Stimulated activated CD8-positive, alpha-beta memory T cell treated with anti-CD3 and anti-CD28 coated beads, Interleukin-7, amount 100 ng/mL, for 24 hours (primary cell): ENCODE measurements at regions not wholly inside any gene's neighbourhood (a gene's known extent, or its start where the extent isn't known, plus 50 kb on each side); places are given as distances from the start of the nearest gene placed in this dataset.

Source experiments
- DNase-seq: peaks from one replicate; pipeline ENCODE4 v3.0.0-alpha.2; 2020; ENCODE audit warnings: low read depth

DNA sequence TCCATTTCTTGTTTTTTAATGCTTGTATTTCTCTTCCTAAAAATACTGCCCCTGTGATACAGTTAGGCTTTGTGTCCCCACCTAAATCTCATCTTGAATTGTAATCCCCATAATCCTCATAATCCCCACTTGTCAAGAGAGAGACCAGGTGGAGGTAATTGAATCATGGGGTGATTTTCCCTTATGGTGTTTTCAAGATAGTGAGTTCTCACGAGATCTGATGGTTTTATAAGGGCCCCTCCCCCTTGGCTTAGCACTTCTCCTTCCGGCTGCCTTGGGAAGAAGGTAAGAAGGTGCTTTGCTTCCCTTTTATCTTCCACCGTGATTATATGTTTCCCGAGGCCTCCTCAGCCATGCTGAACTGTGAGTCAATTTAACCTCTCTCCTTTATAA, 227.4 kb downstream of the MAN2A1 start:
- no peak for DNase-seq

DNA sequence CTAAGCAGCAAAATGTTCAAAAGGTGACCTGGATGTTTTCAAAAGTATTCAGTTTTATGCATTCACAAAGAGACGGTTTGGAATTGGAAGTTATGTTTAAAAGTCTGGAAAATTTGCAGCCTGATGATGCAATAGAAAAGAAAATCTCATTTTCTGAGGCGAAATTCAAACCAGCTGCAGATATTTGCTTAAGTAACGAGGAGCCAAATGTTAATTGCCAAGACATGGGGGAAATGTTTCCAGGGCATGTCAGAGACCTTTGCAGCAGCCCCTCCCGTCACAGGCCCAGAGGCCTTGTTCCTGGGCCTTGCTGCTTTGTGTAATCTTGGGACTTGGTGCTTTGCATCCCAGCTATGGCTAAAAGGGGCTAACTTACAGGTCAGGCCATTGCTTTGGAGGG, 228.2 kb downstream of the MAN2A1 start:
- no peak for DNase-seq

DNA sequence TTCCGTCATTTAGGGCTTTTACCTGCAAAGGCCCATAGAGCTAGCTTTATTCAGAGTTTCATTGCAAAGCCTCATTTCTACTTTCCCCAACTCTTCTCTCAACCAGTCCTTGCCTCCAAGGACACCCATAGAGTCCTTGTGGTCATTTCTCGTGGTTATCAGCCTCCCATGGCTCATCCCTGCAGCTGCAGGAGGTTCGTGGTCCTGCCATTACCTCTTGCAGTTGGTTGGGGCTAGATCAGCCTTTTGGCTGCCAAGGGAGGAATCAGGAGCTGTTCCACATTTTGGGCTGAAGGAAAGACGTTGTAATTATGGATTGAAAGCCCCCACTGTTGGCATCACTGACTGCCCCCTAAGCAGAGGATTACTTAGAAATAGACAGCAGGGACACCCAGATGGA, 231.0 kb downstream of the MAN2A1 start:
- DNase-seq = no peak

DNA sequence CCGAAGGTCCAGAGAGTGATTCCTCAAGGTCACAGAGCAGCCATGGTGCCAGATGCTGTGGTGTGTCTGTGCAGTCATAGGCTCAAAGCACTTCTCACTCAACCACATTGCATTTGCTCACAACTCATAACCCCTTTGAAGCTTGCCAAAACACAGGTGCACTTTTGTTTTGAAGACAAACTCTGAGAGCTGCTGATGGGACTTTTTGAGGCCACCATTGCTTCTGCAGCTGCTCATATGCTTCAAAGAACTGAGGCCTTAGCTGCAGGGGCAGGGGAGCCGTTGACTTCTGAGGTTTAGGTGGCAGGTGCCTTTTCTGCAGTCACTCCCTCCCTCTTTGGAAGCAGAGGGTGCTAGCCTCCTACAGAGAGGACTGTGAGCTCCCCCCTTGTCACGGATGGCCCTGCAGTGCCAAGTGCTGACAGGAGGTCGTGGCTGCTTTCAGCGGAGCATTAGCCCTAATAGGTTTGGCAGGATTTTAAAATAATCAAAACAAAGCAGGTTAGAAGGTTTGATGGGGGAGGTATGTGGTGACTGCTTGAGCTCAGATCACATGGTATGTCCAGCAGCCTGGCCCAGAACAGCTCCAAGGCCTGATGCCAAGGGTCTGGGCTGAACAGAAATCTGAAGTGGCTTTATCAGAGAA, 232.1 kb downstream of the MAN2A1 start:
- no peak for DNase-seq

DNA sequence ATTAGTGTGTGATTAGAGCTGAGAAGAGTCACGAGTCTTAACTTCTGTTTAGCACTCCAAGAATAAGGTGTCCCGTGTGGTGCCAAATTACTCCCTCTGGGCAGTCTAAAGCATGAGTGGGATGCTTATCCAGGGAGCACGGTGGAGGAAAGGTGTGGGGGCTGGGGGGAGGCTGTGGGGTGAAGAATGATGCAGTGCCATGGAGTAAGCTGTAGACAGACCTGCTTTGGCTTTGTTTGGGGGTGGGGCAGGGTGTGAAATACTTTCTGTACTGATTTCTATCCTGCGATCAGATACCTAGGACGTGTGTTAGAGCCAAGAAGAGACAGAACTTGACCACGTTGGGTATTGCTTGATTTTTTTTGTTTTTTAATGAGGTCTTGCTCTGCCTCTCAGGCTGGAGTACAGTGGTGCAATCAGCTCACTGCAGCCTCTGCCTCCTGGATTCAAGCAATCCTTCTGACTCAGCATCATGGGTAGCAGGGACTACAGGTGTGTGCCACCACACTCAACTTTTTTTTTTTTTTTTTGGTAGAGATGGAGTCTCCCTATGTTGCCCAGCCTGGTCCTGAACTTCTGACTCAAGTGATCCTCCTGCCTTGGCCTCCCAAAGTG, 232.8 kb downstream of the MAN2A1 start:
- no peak for DNase-seq

DNA sequence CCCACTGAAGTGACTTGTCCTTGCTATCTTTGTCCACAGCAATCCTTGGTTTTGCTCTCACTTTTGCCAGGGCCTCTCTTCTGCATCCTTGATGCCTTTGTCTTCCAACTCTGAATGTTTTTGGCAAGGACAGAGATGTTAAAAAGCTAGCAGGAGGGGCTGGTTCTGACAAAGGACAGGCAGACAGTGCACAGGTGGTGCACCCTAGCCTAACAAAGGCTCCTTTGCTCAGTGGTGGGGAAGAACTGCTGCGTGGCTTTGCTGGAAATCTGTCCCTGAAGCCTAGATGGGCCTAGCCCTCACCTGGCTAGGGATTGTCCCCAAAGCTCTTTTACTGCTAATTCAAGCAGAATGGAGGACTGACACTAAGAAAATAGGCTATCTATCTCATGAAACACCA, 233.5 kb downstream of the MAN2A1 start:
- no peak for DNase-seq

DNA sequence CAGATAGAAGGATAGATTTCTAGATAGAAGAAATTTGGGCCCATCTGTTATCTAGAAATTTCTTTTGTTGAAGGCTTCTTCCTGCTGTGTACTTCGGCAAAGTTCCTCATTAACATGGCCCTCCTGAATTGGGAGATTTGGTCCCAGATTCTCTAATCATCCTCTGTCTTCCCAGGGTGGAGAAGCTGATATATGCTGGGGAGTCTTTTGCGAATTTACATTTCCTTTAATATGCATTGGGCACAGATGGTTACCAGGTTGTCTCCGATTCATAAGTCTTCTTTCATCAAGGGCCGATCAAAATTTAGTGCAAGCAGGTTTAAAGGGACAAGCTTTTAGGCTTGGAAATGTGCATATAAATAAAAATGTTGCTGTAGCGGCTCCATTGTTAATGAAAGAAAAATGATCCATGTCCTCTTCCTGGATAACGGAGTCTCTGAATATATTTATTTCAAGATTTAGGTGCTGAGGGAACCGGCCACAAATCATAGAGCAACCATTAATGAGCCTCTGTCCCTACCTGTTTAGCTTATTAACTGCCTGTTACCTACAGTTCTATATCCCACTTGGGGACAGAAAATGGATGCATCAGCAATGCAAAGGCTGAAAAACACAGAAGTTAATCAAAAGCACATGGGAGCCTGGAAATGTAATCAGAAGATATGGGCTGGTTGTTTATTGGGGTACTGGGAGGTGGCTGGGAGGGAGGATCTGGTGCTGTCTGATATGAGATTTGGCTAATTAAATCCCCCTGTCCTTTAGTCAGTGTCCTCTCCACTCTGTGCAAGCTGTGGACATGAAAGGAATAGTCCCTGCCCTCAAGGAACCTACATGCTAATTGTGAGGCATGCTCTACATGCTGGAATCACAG, 234.7 kb downstream of the MAN2A1 start:
- DNase-seq = no peak

DNA sequence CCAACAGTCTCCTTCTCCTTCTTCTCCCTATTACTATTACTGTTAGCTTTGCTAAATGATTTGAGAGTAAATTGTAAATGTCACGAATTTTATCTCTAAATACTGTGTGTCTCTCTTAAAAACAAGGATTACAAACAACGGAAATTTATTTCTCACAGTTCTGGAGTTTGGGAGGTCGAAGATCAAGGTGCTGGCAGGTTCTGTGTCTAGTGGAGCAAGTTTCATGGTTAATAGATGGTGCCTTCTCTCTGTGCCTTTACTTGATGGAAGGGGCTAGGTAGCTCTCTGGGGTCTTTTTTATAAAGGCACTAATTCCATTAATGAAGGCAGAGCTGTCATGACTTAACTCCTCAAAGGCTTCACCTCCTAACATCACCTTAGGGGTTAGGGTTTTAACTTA, 237.9 kb downstream of the MAN2A1 start:
- DNase-seq = no peak

DNA sequence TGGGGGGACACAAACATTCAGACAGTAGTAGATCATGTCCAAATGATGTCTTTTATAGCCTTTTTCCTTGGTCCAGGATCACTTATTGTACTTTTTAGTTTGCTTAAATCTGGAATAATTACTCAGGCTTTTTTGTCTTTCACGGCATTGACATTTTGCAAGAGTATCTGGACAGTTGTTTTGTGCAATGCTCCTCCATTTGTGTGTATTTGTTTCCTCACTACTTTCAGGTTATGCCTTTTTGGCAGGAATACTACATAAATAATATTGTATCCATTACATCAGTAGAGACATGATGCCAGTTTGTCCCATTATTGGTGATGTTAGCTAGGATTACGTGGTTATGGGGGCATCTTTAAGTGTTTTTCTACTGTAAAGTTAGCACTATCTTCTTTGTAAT, 238.3 kb downstream of the MAN2A1 start:
- DNase-seq = no peak

DNA sequence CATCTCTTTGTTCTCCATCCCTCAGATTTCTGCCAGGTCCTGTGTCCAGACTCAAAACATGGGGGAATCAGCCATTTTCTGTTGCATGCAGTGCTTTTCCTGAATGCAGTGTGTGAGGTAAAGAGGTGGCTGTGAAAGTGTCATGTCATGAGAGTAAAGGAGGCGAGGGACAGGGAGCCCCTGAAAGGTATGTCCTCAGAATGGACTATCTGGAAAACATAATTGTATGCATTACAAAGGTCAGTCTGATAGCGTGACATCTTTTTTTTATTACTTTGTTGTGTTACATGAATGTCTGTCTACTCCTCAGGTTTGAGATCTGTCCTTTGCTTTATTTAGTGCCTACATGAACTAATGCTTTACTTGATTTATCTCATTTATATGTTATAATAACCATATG, 239.1 kb downstream of the MAN2A1 start:
- DNase-seq = no peak

DNA sequence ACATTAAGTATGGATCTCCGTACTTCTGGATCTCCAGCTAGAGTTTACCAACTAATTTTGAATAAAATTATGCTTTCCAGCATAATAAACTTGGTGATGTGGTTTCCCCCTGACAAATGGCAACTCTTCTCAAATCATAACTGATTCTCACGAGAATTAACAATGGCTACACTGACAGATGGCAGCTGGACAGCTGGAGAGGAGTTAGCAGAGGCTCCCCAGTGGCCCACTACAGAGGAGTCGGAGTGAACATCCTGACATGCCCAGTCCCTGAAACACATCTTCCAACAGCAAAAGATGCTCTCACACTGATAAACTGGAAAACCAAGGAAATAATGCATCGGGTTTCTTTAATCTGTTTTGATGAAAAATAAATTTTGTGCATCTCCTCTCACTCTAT, 239.6 kb downstream of the MAN2A1 start:
- DNase-seq = no peak

DNA sequence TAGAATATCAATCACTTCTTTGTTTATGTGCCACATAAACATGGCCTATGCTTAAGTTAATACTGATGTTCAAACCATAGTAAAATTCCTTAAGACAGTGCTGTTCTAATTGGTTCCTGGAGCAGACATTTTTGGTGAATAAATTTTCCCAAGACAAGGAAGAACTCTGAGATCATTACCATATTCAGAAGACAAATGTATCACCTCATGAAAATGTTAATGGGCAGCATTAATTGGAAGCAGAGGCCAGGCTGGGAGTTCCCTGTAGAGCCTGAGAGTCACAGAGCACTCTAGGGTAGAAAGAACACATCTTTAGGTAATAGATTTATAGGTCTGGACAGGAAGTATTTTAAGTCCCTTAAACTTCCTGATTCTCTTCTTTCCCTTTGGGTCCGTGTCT, 240.2 kb downstream of the MAN2A1 start:
- DNase-seq = no peak

DNA sequence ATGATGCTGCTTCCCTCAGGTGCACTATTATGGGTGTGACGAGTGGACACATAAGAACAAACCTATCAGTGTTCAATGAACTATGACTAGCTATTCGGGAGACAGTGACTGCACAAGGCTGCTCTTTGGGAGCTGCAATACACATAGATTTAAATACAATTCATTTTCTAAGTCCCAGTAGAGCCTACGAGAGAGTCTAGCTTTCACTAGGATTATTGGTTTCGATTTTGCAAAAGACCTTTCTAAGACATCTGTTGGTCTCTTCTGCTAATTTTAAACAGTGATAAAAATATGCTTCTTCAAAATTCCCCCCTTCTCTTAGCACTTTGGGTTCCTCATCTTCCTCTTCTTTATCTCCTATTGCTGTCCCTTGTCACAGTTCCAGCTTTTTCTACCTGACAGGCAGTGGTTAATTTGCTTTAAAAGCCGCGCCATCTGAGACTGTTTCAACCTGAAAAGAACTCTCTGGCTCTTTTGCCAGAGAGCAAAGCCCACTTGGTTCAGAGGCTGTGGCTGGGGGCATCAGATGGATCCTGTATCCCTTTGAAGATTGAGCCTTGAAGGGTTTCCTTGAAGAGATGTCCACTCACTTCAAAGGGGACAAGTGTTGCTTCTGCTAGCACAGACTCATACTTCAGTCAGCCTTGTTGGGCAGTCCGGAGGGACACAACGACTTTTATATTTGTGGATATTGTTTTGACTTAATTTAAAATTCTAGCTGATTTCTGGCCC, 241.5 kb downstream of the MAN2A1 start:
- no peak for DNase-seq

DNA sequence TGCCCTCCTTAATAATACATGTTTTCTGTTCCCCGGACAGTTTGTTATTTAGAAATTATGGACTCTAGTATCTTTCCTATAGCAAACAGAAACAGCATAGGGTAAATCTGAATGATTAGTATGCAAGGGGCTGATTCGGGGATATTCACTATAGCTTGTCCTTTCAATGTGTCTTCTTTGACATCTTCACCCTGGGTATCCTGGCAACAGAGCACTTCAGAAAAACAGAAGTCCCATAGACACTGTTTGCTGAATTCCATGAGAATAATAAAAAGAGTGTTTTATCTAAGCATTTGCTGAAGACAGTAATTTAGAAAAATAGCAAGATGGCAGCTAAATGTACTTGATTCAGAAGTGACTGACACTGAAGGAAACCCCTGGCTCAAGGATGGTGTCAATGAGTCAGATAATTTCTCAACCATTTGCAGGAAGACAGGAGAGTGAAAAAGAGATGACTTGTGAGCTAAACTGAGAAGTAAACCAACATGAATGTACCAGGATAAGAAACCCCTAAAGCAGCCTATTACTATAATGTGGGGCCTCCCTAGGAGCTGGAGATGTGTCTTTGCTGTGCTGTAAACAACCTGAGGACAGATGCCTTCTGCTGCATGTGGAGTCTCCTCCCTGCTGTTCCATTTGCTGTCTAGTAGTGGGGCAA, 246.2 kb downstream of the MAN2A1 start:
- DNase-seq = no peak

DNA sequence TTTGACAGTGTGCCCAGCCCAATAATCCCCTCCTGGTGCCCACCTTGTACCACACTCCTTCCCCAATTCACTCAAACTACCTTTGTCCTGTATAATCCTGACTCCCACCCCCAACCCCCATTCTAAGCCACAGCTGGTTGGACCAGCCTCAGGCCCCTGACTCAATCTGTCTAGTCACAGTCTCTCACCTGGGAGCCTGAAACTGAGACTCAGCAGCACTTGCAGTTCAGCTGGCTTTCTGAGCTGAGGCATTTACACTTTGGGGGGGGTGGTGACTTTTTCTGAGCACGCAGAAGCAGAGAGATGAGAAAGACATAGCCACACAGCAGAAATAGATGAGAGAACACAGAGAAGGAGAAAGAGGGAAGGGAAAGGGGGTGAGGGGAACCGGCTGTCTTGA, 247.3 kb downstream of the MAN2A1 start:
- peak; percentile 7 for DNase-seq

DNA sequence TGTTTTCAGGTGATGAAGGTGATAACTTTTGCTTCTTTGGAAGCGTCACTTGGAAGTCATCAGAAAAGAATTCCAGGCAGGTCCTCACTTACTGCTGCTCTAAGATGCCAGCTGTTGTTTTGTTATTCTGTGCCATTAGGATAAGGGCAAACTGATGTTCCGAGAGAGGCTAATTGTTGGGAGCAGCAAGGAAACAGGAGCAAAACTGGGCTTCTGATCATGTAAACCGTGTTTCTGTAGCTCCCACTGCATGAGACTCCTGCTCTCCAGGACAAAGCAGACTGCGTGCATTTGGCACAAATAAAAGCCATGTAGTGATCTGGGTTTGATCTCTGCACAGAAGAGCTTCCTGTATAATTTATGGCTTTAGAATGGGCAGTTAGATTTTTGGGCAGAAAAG, 248.2 kb downstream of the MAN2A1 start:
- DNase-seq = no peak

DNA sequence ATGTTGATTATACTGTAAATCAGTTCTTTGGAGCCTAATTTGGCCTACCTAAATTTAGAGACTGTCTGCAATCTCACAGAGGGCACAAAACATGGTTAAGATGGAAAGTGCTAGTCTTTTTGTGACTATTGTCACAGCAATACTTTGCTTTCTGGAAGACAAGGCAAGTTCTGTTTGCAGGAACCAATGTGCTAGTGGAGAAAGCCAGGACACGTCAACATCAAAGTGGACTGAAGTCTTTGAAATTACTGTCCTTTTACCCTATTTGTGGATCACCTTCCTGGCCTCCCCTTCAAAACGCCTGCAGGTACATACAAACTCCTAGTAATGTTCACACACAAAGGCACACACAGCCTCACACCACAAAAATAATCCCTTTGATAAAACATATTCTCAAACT, 248.7 kb downstream of the MAN2A1 start:
- no peak for DNase-seq

DNA sequence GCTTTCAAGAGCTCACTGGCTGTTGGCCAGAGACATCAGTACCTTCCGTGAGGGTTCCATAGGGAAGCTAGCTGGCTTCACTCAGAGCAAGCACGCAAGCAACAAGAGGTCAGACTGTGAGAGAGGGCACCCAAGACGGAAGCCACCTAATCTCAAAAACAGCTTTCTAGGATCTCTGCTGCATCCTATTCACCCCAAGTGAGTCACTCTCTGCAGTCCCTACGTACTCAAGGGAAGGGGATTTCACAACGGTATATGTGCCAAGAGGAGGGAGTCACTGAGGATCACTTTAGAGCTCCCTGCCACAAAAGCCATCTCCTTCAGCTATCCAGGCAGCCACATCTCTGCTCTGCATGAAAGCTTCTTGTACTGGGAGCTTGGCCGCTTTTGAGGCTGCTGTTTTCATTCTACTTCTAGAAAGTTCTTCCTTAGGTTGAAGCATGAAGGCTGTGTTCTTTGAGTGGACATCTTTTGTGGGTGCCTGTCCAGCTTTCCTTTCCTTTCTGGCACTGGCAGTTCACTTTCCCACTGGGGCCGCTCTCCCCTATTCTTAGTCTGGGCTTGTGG, 249.5 kb downstream of the MAN2A1 start:
- DNase-seq = no peak

DNA sequence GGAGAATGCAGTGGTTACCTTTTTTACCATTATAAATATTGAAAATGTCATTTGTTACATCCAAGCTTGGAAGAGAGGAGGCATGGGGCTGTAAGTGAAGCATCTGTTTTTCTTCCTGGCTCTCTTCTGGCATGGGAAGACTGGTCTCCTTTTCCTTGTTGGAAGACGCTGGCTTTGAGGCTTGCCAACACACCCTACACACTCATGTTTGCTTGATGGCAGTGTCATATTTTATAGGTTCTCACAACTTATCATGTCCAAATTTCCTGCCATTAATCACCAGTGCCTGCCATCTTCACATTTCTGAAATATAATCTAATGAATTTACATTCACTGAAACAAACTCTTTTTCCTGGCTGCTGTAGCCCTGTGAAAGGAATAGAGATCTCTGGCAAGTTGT, 252.9 kb downstream of the MAN2A1 start:
- DNase-seq = no peak

DNA sequence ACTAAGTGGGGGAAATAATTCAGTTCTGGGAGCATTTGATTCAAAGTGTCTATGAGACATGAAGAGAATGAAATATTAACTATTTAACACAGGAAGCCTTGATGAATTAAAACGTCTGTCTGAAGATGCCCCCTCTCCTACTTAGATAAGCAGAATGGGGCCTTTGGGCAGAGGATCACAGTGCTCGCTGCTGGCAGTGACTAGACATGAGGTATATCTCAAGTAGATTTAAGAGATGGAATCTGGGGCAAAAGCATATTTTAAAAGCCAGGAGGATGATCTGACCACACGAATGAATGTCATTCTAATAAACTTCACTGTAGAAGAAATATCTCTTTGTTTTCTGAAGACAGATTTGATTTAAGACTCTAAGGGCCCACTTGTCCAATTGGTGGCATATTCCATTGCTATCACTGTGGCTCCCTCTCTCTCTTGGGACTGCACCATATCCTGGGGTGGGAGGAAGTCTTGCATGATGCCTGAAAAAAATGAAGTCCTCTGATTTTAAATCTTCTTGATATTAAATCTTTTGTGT, 254.0 kb downstream of the MAN2A1 start:
- DNase-seq = no peak

DNA sequence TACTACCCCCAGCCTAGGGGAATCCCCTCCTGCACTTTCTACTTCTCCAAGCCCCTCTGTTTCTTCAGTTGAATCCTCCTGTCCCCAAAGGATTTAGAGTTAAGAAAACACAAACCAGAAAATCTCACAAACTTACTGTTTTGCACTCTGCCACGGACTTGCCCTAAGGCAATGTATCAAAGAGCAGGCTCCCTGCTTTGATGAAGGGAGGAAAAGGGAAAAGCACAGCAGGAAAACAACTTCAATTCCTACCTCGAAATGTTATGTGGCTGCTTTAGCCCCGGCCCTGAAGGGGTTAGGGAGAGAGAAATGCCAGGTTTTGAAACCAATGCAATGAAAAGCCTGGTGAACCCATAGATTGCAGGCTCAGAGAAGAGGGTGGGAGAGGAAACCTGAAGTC, 254.7 kb downstream of the MAN2A1 start:
- no peak for DNase-seq
